NCI-H2107 treated with DMSO at 0.1 percent for 48 hours (cell line): ENCODE measurements at regions not wholly inside any gene's neighbourhood (a gene's known extent, or its start where the extent isn't known, plus 50 kb on each side); places are given as distances from the start of the nearest gene placed in this dataset.
"Not testable (repeated sequence)": the region's sequence is repeated elsewhere in the genome, so short reads cannot be mapped to it uniquely, and the experiment has no call there.

Source experiments
- DNase-seq: peaks from one replicate; lab custom pipeline; 2025; ENCODE audit not compliant: unreplicated experiment; lab: John Stamatoyannopoulos, UW

- not testable (repeated sequence) for DNase-seq
These were observed 385.1 kb downstream of the UTRN start for GRCh38 chr6:144670259-144670658.

- no peak for DNase-seq
These were observed 388.7 kb downstream of the UTRN start for GRCh38 chr6:144673807-144674206.

GRCh38 chr6:144675231-144675861, 390.2 kb downstream of the UTRN start:
- peak; percentile 100 for DNase-seq

- DNase-seq: not testable (repeated sequence)
These were observed 391.2 kb downstream of the UTRN start for GRCh38 chr6:144676310-144676709.

GRCh38 chr6:144677263-144677662, 392.1 kb downstream of the UTRN start:
- DNase-seq: not testable (repeated sequence)

- DNase-seq: no peak
These were observed 393.7 kb downstream of the UTRN start for GRCh38 chr6:144678844-144679243.

- DNase-seq: no peak
These were observed 396.2 kb downstream of the UTRN start for GRCh38 chr6:144681334-144681733.

- DNase-seq: no peak
These were observed 398.3 kb downstream of the UTRN start for GRCh38 chr6:144683216-144684070.

GRCh38 chr6:144688713-144689112, 403.6 kb downstream of the UTRN start:
- no peak for DNase-seq

GRCh38 chr6:144689503-144690040, 404.4 kb downstream of the UTRN start:
- no peak for DNase-seq

- no peak for DNase-seq
These were observed 405.0 kb downstream of the UTRN start for GRCh38 chr6:144690133-144690532.

GRCh38 chr6:144690666-144691065, 405.5 kb downstream of the UTRN start:
- no peak for DNase-seq

GRCh38 chr6:144692050-144692449, 406.9 kb downstream of the UTRN start:
- DNase-seq: not testable (repeated sequence)

GRCh38 chr6:144695858-144696533, 410.9 kb downstream of the UTRN start:
- no peak for DNase-seq

- no peak for DNase-seq
These were observed 411.7 kb downstream of the UTRN start for GRCh38 chr6:144696610-144697368.

GRCh38 chr6:144697369-144697760, 412.2 kb downstream of the UTRN start:
- DNase-seq: no peak

- DNase-seq: no peak
These were observed 412.7 kb downstream of the UTRN start for GRCh38 chr6:144697801-144698200.

GRCh38 chr6:144702781-144703180, 417.6 kb downstream of the UTRN start:
- DNase-seq: no peak

GRCh38 chr6:144710207-144710606, 425.1 kb downstream of the UTRN start:
- DNase-seq: no peak

- no peak for DNase-seq
These were observed 426.5 kb downstream of the UTRN start for GRCh38 chr6:144711661-144712060.

GRCh38 chr6:144712541-144712940, 427.4 kb downstream of the UTRN start:
- no peak for DNase-seq
